GM12872 (cell line): ENCODE measurements at regions not wholly inside any gene's neighbourhood (a gene's known extent, or its start where the extent isn't known, plus 50 kb on each side); places are given as distances from the start of the nearest gene placed in this dataset.

ENCODE experiments used
- CTCF ChIP-seq: IDR thresholded peaks from 3 replicates; pipeline ENCODE4 v1.5.1; 2011; ENCODE audit warnings: low read depth, mild to moderate bottlenecking, low read length, moderate library complexity; ENCODE audit not compliant: insufficient read depth

- no peak for TF ChIP-seq CTCF
These were observed 663.8 kb upstream of the FOXG1 start for GRCh38 chr14:28102814-28103213.

- no peak for TF ChIP-seq CTCF
These were observed 653.3 kb upstream of the FOXG1 start for GRCh38 chr14:28113311-28113710.

- TF ChIP-seq CTCF, result no peak
These were observed 649.9 kb upstream of the FOXG1 start for GRCh38 chr14:28116716-28117115.

GRCh38 chr14:28119849-28120248 is 646.7 kb upstream of the FOXG1 start:
- no peak for TF ChIP-seq CTCF

- no peak for TF ChIP-seq CTCF
These were observed 646.2 kb upstream of the FOXG1 start for GRCh38 chr14:28120391-28120790.

GRCh38 chr14:28121512-28122297 is 644.9 kb upstream of the FOXG1 start:
- TF ChIP-seq CTCF, result no peak

GRCh38 chr14:28130610-28131284 is 635.8 kb upstream of the FOXG1 start:
- TF ChIP-seq CTCF, result no peak
